HG03442 (cell line): ENCODE measurements at regions not wholly inside any gene's neighbourhood (a gene's known extent, or its start where the extent isn't known, plus 50 kb on each side); places are given as distances from the start of the nearest gene placed in this dataset.
"Not testable (repeated sequence)": the region's sequence is repeated elsewhere in the genome, so short reads cannot be mapped to it uniquely, and the experiment has no call there.

Experiments used
- ATAC-seq: cut with Tn5 transposase; IDR thresholded peaks from one replicate; pipeline ENCODE4 v1.9.1; 2021; ENCODE audit warnings: mild to moderate bottlenecking, moderate library complexity; ENCODE audit not compliant: unreplicated experiment

DNA sequence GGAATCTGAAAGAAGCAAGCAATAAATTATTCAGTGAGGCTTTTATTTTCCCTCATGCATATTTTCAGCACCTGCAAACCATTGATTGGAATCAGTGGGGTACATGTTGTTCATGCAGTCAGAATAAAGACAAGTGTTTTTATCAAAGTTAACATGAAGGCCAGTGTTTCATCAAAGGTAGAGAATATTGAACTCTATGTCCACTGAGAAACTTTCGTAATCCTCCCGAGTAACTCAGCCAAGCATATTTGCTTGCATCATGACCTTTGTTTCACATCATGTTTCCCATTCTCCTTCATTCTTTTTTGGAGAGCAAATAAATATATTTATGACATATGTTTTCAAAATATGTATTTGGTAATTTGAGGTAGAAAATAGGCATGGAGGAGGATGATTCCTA lies 663.1 kb downstream of the SH2D4B start:
- ATAC-seq: no peak

DNA sequence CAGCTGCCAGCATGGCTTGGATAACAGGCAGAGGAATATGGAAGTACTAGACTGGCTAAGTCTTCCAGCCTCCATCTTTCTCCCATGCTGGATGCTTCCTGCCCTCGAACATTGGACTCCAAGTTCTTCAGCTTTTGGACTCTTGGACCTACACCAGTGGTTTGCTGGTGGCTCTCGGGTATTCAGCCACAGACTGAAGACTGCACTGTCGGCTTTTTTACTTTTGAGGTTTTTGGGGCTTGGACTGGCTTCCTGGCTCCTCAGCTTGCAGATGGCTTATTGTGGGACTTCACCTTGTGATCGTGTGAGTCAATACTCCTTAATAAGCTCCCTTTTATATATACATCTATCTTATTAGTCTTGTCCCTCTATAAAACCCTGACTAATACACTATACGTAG lies 667.6 kb upstream of the NRG3 start:
- ATAC-seq: not testable (repeated sequence)

DNA sequence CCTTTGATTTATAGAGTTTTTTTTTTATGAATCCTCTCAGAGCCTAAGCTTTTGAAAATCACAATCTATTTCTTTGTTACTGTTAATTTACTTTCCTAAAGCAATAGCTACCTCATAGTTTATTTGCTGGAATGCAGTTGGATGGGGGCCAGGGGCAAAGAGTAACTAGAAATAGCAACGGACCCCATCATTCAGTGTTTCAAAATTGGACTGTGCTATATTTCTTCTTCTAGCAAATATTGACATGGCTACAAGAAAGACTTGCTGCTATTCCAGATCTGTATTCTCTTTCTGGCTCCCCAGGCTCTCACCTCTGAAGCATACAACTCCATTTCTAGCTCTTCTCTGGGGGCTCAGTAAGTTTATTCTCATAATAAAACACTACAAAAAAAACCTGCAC lies 661.6 kb upstream of the NRG3 start:
- ATAC-seq: no peak

DNA sequence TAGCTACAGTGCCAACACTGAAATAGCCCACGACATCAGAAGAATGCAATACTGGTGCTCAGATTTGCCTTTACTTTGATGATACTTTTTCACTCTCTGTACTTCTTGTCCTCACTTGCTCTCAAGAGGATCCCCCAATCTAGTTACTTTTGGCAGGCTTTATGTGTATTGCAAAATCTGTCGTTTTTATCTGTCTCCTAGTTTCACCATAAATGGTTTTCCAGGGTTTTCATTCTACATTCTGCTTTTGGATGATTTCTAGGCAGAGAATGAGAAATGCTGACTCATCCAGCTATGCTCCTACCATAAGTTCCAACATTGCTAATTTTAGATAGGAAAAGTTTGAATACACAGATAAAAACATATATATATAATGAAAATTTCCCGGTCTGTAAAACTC lies 659.5 kb upstream of the NRG3 start:
- no peak for ATAC-seq

DNA sequence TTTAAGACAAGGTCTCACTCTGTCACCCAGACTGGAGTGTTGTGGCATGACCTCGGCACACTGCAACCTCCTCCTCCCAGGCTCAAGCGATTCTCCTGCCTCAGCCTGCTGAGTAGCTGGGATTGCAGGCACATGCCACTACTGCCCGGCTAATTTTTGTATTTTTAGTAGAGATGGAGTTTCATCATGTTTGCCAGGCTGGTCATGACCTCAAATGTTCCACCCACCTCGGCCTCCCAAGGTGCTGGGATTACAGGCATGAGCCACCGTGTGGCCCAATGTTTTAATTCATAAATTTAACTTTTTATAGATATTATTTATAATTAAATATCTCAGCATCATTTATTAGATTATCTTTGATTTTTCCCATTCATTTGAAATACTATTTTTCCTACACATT lies 658.0 kb upstream of the NRG3 start:
- ATAC-seq: no peak

DNA sequence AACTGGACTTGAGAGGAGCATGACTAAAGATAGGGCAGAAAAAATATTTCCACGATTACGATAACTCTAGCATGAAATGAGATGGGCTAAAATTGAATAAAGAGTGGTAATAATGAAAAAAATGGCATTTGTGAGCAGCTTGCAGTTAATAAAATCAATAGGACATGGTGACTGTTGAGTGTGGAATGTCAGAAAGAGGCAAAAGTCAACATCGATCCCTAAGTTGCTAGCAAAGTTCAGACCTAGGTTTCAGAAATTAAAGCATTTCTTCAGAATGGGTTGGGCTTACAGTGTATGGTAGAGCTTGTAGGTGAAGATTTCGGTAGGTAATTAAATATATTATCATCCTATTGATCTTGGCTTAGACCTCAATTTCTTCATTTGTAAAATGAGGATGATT lies 656.7 kb upstream of the NRG3 start:
- ATAC-seq: no peak

DNA sequence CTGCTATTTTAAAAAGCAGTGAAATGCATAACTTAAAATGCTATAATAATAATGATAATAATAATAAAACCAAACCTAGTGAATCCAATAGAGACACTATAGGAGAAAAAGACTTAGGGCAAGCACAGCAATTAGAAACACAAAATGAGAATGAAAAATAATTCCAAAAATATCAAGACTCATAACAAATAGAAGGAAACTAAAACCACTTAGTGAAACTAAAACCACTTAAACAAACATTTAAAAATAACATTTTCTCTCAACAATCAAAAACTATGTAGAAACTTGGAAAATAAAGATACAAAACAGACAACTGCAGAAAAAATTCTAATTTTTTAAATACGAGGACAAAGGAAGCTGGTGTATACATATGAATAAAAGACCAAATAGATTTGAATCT lies 655.2 kb upstream of the NRG3 start:
- ATAC-seq: no peak

DNA sequence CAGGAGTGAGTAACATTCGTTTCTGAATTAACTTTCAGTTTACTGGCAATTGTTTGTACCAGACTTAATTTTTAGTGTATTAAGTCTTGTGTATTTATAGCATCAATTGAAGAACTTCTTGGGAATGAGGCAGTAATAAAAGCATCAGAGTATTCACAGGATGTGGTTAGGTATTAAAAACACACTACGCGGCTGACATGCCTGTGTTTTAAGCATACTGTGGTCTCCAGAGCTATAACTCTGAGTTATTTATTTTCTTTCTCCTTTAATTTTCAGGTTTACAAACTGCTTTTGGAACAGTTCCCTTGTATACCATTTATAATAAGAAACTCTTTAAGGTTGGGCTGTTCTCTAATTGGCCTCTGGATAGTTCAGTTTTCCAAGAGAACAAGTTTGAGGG lies 626.1 kb upstream of the NRG3 start:
- no peak for ATAC-seq

DNA sequence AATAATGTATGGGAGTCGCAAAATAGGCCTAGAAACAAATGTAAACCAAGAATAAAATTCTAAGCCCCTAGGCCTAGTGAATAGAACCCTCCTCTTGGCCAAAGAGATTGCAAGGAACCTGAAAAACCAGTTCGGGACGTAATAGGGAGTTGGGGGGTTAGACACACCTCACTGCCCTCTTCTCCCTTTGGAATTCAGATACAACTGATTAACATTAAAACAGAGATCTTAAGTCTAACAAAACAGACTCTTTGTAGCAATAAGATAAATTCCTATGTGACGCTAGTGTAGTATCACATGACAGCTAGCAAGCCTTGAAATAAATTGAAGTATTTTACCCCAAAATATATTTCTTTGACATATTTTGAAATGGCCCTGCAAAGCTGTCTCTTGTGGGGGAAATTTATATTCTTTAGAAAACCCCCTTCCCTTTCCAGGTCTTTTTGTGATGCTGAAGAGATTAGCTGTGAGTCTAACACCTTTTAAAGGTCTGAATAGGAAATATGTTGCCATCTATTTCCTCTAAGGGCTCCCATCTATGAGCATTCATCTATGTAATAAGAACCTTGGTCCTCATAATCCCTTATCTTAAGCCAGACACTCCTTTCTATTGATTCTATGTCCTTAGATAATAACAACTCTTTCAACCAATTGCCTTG lies 623.4 kb upstream of the NRG3 start:
- no peak for ATAC-seq

DNA sequence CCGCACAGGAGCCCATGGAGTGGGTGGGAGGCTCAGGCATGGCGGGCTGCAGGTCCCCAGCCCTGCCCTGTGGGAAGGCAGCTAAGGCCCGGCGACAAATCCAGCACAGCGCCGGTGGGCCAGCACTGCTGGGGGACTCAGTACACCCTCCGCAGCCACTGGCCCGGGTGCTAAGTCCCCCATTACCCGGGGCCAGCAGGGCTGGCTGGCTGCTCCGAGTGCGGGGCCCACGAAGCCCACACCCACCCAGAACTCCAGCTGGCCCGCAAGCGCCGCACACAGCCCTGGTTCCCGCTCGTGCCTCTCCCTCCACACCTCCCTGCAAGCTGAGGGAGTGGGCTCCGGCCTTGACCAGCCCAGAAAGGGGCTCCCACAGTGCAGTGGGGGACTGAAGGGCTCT lies 610.0 kb upstream of the NRG3 start:
- ATAC-seq: not testable (repeated sequence)

DNA sequence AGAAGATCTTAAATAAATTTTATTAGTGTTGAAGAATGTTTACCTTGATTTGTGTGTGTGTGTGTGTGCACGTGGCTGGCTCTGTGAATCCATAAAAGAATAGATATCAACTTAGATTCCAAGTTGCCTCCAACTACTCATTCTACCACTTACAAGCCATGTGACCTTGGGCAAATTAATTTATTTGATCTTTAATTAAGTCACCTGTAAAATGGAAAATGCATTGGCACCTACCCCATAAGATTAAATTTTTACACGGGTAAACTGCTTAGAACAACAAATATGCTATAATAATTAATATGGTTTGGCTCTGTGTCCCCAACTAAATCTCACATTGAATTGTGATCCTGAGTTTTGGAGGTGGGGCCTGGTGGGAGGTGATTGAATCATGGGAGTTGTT lies 604.9 kb upstream of the NRG3 start:
- ATAC-seq: no peak

DNA sequence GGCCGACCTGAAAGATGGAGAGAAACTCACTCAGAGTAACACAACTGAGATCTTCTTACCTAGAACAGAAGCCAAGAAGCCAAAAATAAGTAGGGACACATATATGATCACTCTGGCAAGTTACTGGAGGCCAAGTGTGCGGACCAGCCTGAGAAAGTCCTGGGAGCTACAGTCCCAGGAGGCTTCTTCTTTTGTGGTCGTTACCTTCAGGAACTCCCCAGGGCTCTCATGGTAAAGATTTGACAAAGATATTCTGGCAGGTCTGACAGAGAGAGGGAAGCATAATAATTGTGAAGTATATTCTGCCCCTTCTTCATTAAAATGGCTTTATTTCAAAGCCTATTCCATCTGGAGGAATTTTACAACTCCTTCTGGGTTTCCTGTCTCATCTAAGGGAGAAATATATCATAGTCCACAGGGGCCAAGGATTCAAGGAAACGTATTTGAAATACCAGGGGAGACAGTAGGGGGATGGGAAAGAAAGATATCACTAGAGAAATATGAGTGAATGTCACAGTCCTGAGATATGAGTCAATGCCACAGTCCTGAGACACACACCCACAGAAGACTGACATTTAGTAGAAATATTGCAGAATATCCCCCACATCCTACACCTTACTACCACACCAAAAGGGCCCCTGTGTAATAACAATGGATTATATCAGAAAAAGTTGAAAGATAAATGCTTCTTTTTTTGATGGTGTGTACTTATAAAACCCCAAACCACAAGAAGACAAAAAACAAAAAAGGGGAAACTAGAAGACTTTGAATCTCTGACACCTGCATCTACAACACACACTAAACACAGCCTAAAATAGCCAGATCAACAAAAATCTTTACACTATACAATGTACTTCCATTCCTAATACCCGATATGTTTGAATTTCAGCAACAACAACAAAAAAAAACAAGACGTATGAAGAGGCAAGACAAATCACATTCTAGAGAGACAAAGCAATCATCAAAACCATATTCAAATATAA lies 594.2 kb upstream of the NRG3 start:
- no peak for ATAC-seq

DNA sequence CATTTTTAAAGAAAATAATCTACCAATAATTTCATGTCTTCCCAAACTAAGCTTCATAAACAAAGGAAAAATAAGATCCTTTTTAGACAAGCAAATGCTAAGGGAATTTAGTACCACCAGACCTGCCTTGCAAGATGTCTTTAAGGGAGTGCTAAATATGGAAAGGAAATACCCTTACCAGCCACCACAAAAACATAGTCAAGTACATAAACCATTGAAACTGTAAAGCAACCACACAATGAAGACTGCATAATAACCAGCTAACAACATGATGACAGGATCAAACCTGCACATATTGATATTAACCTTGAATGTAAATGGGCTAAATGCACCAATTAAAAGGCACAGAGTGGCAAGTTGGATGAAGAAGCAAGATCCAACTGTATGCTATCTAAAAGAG lies 586.5 kb upstream of the NRG3 start:
- no peak for ATAC-seq

DNA sequence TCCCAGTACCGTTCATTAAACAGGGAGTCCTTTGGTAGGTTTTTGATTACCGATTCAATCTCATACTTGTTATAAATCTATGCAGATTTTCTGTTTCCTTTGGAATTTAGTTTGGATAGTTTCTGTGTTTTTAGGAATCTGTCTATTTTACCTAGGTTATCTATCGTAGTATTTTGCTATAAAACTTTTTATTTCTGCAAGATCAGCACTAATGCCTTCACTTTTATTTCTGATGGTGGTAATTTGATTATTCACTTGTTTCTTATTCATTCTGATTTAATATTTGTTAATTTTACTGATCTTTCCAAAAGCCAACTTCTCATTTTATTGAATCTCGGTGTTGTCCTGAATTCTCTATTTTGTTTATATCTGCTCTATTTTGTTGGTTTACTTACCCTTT lies 577.7 kb upstream of the NRG3 start:
- ATAC-seq: no peak

DNA sequence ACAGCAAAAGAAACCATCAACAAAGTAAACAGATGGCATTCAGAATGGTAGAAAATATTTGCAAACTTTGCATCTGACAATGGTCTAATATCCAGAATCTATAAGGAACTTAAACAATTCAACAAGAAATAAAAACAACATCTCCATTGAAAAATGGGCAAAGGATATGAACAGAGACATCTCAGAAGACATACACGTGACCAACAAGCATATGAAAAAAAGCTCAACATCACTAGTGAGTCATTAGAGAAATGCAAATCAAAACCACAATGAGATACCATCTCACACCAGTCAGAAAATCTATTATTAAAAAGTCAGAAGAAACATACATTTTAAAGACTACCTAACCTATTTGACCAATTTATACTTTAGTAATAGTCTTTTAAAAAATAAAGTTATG lies 571.3 kb upstream of the NRG3 start:
- no peak for ATAC-seq

DNA sequence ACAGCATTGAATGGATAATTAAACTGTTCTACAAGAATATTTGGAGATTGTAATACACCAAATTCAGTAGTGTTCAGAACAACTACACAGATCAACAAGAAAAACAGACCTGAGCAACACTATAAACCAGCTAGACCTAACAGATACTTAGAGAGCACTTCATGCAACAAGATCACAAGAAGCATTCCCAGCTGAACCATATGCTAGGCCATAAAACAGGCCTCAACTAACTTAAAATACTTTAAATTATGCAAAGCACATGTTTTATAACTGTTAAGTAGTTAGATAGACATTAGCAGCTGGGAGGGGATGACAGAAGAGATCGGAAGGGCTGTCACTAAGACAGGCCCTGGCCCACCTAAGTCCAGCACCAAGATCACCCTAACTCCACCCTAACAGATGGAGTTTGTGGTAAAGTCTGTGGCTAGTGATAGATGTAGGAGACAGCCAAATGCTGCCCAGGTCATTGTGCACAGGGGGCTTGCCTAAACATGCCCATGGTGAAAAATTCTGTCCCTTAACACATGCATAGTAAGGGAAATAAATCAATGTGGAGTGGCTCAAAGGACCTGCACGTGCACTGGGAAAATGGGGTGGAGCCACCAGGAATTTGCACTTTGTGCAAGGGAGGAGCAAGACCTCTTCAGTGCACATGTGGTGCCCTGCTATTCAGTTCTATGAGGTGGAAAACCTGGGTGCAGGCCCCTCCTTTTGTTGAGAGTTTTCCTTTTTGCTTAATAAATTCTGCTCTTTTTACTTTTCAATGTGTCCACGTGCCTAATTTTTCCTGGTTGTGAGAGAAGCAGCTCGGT lies 567.8 kb upstream of the NRG3 start:
- no peak for ATAC-seq

DNA sequence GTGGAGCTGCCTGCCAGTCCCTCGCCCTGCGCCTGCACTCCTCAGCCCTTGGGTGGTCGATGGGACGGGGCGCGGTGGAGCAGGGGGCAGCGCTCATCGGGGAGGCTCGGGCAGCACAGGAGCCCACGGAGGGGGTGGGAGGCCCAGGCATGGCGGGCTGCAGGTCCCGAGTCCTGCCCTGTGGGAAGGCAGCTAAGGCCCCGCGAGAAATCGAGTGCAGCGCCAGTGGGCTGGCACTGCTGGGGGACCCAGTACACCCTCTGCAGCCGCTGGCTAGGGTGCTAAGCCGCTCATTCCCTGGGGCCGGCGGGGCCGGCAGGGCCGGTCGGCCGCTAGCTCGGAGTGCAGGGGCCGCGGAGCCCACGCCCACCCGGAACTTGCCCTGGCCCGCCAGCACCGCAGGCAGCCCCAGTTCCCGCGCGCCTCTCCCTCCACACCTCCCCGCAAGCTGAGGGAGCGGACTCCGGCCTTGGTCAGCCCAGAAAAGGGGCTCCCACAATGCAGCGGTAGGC lies 565.9 kb upstream of the NRG3 start:
- no peak for ATAC-seq

DNA sequence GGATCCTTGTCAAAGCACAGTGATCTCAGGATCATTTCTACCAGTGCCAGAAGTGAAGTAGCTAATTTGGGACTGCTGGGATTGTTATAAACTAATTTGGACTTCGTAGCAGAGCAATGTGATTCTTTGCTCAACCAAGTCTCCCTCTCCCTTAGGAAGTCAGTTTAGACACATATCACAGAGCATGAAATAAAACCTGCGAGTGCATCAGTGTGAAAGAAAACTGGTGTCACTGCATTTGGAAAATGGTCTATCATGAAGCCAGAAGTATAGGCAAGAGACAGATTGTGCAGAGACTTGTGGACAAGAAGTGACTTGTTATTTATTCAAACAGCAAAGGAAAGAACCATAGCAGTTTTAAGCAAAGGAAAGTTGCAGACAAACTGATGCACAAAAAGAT lies 560.5 kb upstream of the NRG3 start:
- no peak for ATAC-seq

DNA sequence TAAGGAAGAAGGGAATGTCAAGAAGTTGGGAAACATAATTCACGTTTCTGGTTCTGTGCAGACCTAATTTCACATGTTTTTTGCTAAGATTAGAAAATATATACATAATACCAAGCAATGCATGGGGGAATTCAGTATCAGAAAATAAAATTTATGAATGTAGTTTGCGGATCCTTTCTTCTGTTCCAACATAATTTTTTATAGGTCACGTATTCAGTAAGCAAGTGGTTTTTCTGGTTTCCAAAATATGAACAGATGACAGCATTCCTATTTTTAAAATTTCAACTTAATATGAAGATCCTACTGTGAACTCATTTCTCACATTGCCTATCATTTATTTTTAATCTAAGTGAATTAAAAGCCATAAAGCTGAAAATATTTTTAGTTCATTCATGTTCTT lies 560.0 kb upstream of the NRG3 start:
- ATAC-seq: no peak

DNA sequence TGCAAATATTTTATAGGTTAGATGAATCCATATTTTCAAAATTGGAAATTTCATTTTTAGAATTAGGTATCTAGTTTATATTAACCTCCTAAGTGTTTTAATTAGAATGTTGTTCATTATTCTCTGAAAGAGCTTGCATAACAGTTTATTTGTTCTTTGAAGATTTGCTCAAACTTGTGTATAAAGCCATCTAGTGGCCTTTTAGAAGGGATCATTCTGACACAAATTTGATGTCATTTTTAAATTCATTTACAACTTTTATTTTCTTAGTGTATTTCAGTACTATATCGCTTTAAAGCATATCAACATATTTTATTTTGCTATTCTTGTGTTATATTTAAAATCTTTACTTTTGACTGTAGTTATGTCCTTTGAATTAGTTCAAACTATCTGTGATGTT lies 527.0 kb upstream of the NRG3 start:
- no peak for ATAC-seq

DNA sequence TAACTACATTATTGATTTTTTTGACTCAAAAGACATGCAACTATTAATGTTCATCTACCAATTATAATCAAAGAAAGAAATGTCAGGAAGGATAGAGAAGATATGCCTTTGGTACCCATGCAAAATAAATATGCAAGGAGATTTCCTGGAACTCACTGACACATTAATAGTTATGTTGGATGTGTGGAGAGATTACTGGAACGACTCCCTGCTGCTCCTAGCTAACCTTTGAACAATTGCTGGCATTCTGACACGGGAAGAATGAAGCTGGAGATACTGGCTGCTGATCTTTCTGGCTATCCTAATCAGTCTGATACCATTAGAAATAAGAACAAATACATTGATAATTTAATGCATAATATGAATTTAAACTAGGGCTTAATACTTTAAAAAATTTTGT lies 507.9 kb upstream of the NRG3 start:
- no peak for ATAC-seq
